ENCODE measurements at regions not wholly inside any gene's neighbourhood (a gene's known extent, or its start where the extent isn't known, plus 50 kb on each side); places are given as distances from the start of the nearest gene placed in this dataset.

GRCh38 chr13:26995159-26995558 is 176.5 kb downstream of the USP12 start:
- peak; percentile 49 for DNase-seq (ENCODE audit: low read depth)
- no peak for TF ChIP-seq POLR2A (IDR thresholded peaks at IDR 0.05; ENCODE audit: extremely low read depth, insufficient read length)
- 0 out of 2 replicates have a peak, but pooled peaks have one; percentile 10 for TF ChIP-seq MAX (IDR thresholded peaks at IDR 0.05; ENCODE audit: low read depth, low read length)
- no peak overlapping the region for H3K4me3 ChIP-seq (ENCODE audit: low read depth, low read length)

GRCh38 chr13:26993780-26994179 is 177.8 kb downstream of the USP12 start:
- no peak overlapping the region for H3K4me3 ChIP-seq (ENCODE audit: low read depth, low read length)
- DNase-seq (ENCODE audit: low read depth), result no peak
- TF ChIP-seq MYC (IDR thresholded peaks at IDR 0.05; ENCODE audit: low read depth, low read length), result no peak

GRCh38 chr13:26992951-26993719 is 178.5 kb downstream of the USP12 start:
- no peak for DNase-seq (ENCODE audit: low read depth)
- TF ChIP-seq CTCF (IDR thresholded peaks at IDR 0.05; ENCODE audit: low read depth, low read length) (no peak), POLR2A (IDR thresholded peaks at IDR 0.05; ENCODE audit: extremely low read depth, insufficient read length) (no peak), MYC (IDR thresholded peaks at IDR 0.05; ENCODE audit: low read depth, low read length) (no peak), MAX (IDR thresholded peaks at IDR 0.05; ENCODE audit: low read depth, low read length) (no peak)
- H3K4me3 ChIP-seq (ENCODE audit: low read depth, low read length), result no peak overlapping the region

- no peak for TF ChIP-seq POLR2A (IDR thresholded peaks at IDR 0.05; ENCODE audit: extremely low read depth, insufficient read length)
- no peak for TF ChIP-seq CTCF (IDR thresholded peaks at IDR 0.05; ENCODE audit: low read depth, low read length)
- TF ChIP-seq MAX (IDR thresholded peaks at IDR 0.05; ENCODE audit: low read depth, low read length), result no peak
- TF ChIP-seq MYC (IDR thresholded peaks at IDR 0.05; ENCODE audit: low read depth, low read length), result no peak
- no peak for DNase-seq (ENCODE audit: low read depth)
- no peak overlapping the region for H3K4me3 ChIP-seq (ENCODE audit: low read depth, low read length)
Measured at GRCh38 chr13:26991508-26992181, 180.0 kb downstream of the USP12 start.

- H3K4me3 ChIP-seq (ENCODE audit: low read depth, low read length), result no peak overlapping the region
- TF ChIP-seq POLR2A (IDR thresholded peaks at IDR 0.05; ENCODE audit: extremely low read depth, insufficient read length), result no peak
- no peak for TF ChIP-seq CTCF (IDR thresholded peaks at IDR 0.05; ENCODE audit: low read depth, low read length)
- TF ChIP-seq MYC (IDR thresholded peaks at IDR 0.05; ENCODE audit: low read depth, low read length), result no peak
- TF ChIP-seq MAX (IDR thresholded peaks at IDR 0.05; ENCODE audit: low read depth, low read length), result no peak
- DNase-seq (ENCODE audit: low read depth), result no peak
Measured at GRCh38 chr13:26989957-26990713, 181.5 kb downstream of the USP12 start.

GRCh38 chr13:26989261-26989956 is 182.2 kb downstream of the USP12 start:
- peak; percentile 69 for DNase-seq (ENCODE audit: low read depth)
- no peak overlapping the region for H3K4me3 ChIP-seq (ENCODE audit: low read depth, low read length)
- TF ChIP-seq MYC (IDR thresholded peaks at IDR 0.05; ENCODE audit: low read depth, low read length), result 0 out of 2 replicates have a peak, but pooled peaks have one; percentile 12
- TF ChIP-seq CTCF (IDR thresholded peaks at IDR 0.05; ENCODE audit: low read depth, low read length), result no peak
